Mesothelial cell of epicardium (in vitro differentiated cells): ENCODE measurements at regions not wholly inside any gene's neighbourhood (a gene's known extent, or its start where the extent isn't known, plus 50 kb on each side); places are given as distances from the start of the nearest gene placed in this dataset.
A peak's percentile ranks its signal among the peaks of the same experiment; 100 is the strongest.

ENCODE experiments used
- DNase-seq, 2 experiments: peaks; one replicate each; pipeline ENCODE4 v3.0.0; 2021; ENCODE audit warnings: low spot score in 2 of 2; ENCODE audit not compliant: unreplicated experiment in 2 of 2
- H3K27ac Mint-ChIP-seq: 2 replicates; pipeline ENCODE4 v1.8.0; 2021; ENCODE audit warnings: mixed read lengths
- H3K27me3 Mint-ChIP-seq: 2 replicates; pipeline ENCODE4 v1.8.0; 2021; ENCODE audit warnings: low read depth, mixed read lengths
- H3K36me3 Mint-ChIP-seq: 2 replicates; pipeline ENCODE4 v1.8.0; 2021; ENCODE audit warnings: mixed read lengths
- H3K4me1 Mint-ChIP-seq: 2 replicates; pipeline ENCODE4 v1.8.0; 2021; ENCODE audit warnings: mixed read lengths
- H3K4me3 Mint-ChIP-seq: 2 replicates; pipeline ENCODE4 v1.8.0; 2021; ENCODE audit warnings: mild to moderate bottlenecking, moderate library complexity, mixed read lengths
- H3K9me3 Mint-ChIP-seq: 2 replicates; pipeline ENCODE4 v1.8.0; 2021; ENCODE audit warnings: mixed read lengths
- CTCF ChIP-seq: fragments of 200-600 bp; sonication (generic); IDR thresholded peaks from one replicate; pipeline ENCODE4 v1.5.0; 2021; ENCODE audit warnings: antibody characterized with exemption; ENCODE audit not compliant: unreplicated experiment

DNA sequence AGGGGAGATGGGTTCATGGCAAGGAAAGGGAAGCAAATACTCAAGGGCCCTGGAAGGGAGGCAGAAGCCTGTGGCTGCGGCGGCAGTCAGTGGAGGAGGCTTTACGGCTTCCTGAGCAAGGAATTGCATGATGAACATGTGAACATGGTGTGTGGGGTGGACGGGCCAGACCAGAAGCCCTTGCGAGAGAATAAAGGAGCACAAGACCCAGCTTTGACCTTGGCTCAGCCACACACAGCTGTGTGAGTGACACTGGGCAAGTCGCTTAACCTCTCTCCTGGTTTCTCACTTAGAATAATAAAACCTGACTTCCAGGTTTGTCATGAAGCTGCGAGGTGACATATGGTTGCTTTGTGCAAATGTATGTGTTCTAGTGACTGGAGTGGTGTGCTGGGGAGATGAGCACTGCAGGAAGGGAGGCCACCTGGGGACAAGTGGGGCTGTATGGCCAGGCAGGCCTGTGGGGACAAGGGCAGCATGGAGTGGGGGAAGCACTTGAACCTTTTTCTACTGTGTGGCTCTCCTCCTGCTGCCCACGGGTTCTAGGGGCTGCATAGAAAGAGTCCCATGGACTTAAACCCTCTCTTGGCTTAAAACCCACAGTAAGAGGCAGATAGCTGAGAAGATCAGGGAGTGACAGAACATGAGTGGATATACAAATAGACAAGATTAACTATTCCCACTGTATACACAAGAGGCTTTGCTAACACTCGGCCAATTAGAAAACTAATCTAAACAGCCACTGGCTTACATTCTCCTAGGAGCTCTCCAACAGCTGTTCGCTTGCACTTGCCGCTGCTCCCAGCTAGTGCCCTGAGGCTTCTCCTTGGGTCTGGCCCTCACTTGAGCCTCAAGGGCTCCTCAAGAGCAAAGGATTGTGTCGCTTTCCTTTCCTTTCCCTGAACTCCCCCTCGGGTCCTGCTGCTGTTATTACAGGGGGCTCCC is 67.3 kb upstream of the CDON start:
- peaks cover under 1% of the 10 kb centered on the region for H3K36me3 Mint-ChIP-seq
- DNase-seq: no peak
- TF ChIP-seq CTCF: no peak
- H3K27me3 Mint-ChIP-seq: no peaks in the 10 kb centered on the region
- peaks cover 80% of the 10 kb centered on the region for H3K4me1 Mint-ChIP-seq
- H3K9me3 Mint-ChIP-seq: no peaks in the 10 kb centered on the region
- no peak overlapping the region for H3K4me3 Mint-ChIP-seq
- H3K27ac Mint-ChIP-seq: peak overlapping the region; percentile 96

DNA sequence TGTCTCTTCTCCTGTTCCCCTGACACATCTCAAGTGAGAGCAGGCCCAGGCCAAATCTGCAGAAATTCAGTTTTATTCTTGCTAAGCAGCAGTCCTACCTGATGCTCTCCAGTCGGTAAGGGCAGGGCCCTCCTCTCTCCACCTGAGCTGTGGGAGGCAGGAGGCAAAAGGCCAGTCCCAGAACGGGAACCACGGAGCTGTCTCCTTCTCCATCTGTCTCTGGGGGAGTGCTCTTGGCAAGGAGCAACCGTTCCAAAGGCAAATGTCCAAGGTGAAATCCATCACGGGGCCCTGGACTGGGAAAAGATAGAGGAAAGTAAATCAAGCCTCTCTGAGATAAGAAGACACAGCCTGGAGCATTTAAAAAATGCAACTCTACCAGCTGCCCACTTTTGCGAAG is 65.2 kb upstream of the CDON start:
- Mint-ChIP-seq H3K4me1 (peaks cover 70% of the 10 kb centered on the region), H3K27me3 (no peaks in the 10 kb centered on the region), H3K36me3 (peaks cover 2% of the 10 kb centered on the region), H3K27ac (peak overlapping the region; percentile 96), H3K9me3 (no peaks in the 10 kb centered on the region), H3K4me3 (no peak overlapping the region)
- DNase-seq: peak in 1 of 2 experiments; percentile 66
- no peak for TF ChIP-seq CTCF

DNA sequence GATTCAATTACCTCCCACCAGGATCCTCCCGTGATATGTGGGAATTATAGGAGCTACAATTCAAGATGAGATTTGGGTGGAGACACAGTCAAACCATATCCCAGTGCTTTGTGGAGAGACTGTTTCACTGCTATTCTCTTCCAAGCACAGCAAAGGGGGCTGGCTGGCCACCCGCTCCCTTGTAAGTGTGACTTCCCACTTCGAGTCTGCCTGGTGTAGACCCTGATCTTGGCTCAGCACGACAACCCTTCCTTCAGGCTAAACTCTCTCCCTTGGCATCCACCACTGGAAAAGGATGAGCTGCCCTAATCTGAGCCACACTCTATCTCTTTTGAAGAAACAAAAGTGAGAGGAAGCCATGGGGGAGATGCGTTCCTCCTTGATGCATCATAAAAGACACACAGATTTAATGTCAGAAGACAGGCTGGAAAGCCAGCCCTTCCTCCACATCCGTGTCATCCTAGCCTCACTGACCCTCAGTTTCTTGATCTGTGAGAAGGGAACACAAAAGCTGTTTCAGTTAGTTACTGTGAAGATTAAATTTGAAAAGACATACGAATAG is 64.7 kb upstream of the CDON start:
- Mint-ChIP-seq H3K4me3 (no peak overlapping the region), H3K4me1 (peaks cover 69% of the 10 kb centered on the region), H3K27ac (peak overlapping the region; percentile 96), H3K27me3 (no peaks in the 10 kb centered on the region), H3K36me3 (peaks cover 2% of the 10 kb centered on the region), H3K9me3 (no peaks in the 10 kb centered on the region)
- no peak for TF ChIP-seq CTCF
- DNase-seq: no peak

- Mint-ChIP-seq H3K36me3 (peaks cover 2% of the 10 kb centered on the region), H3K27ac (peak overlapping the region; percentile 9), H3K4me1 (peaks cover 45% of the 10 kb centered on the region), H3K4me3 (no peak overlapping the region), H3K27me3 (no peaks in the 10 kb centered on the region), H3K9me3 (no peaks in the 10 kb centered on the region)
- no peak for TF ChIP-seq CTCF
- no peak for DNase-seq
These were observed 61.6 kb upstream of the CDON start for GRCh38 chr11:126124231-126124661.

DNA sequence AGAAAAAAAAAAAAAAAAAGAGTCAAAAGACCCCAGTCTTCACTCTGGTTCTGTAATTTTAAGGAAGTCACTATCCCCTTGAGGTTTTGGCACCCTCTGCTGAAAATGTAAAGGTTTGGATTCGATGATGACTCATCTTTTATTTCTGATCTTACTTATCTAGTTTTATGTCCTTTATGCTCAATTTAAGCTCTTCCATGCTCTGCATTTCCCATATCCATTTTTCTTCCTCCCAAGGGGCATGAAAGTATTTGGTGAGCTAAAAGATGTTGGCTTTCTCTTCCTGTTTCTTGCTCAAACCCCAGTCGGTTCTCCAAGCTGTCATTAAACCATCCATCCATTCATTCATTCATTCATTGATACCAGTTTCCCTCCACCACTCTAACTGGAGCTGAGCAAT is 61.0 kb upstream of the CDON start:
- Mint-ChIP-seq H3K27me3 (no peaks in the 10 kb centered on the region), H3K4me1 (peaks cover 40% of the 10 kb centered on the region), H3K36me3 (peaks cover 2% of the 10 kb centered on the region), H3K9me3 (no peaks in the 10 kb centered on the region), H3K4me3 (no peak overlapping the region), H3K27ac (peak overlapping the region; percentile 15)
- no peak for TF ChIP-seq CTCF
- DNase-seq: no peak
